Hematopoietic multipotent progenitor cell treated with erythropoietin and hydrocortisone succinate and interleukin-3 and kit ligand, for 17 days (in vitro differentiated cells): ENCODE measurements at regions not wholly inside any gene's neighbourhood (a gene's known extent, or its start where the extent isn't known, plus 50 kb on each side); places are given as distances from the start of the nearest gene placed in this dataset.

Source experiments
- DNase-seq: peaks from one replicate; pipeline ENCODE4 v3.0.0-alpha.2; 2015; ENCODE audit warnings: low spot score

DNA sequence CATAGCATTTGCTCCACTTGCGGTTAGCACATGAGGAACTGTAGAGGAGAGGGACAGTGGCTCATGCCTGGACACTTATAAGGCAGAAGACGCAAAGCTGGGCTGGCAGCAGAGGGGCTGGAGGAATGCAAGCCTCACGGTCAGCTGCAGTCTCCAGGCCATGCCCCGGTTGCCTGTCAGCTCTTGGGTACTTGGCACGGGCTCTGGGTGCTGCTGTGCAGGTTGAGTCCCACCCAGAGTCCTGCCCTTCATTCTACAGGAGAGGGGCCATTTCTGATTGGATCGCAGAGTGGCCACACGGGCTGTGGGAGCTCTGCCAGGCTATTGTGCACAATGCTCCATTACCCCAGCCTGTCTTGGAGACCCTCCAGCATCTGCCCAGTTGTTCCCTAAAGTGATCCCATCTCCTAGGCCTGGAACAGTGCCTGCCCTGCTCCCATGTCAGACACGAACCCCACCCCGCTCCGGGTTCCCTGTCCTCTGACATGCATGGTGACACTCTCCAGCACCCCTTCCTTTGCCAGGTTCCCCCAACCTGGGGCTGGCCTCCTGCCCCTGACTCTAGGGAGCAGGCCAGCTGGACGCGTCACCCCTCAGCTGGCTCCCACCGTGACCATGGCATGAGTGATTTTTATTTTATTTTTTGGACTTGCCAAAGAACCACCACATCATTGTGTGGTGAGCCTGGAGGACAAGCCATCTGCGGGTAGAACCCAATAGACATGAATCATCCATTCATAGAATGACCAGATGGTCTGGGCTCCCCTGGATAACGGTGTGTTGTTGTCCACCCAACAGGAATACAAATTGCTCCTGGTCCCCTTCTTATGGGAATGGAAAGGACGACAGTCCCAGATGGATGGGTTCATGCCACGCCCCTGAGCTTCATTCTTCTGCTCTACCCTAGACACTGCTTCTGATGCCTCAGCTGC lies 51.0 kb upstream of the KLF13 start:
- no peak for DNase-seq

DNA sequence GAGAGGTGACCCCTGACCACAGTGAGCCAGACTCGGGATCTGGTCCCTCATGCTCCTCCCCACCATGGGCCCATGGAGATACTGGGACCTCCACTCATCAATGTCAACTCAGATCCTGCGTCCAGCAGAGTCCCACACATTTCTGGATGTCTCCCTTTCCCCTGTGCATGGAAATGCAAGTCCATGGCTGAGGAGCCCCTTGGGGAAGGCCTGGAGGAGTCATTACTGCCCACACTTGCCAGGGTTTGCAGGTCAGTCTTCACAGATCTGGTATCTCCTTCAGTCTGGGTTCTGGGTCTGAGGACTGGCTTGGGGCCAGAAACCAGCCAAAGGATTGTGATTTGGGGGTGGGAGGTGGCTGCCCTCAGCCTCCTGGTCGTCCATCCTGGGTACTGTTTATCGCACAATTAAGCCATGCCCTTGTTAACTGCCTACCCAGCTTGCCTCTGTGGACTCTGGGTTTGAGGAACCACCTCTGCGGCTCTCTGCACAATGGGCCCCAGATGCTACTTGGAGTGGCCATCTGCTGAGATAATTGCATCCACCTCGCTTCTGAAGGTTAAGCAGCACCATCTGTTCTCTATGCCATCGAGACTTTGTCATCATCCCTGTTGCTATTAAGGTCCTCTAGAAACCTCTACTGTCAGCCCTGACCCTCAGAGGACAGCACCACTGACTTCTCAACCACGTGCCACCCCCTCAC lies 49.9 kb upstream of the KLF13 start:
- no peak for DNase-seq
